Thoracic aorta (tissue), 2 donors: ENCODE measurements at regions not wholly inside any gene's neighbourhood (a gene's known extent, or its start where the extent isn't known, plus 50 kb on each side); places are given as distances from the start of the nearest gene placed in this dataset.
A peak's percentile ranks its signal among the peaks of the same experiment; 100 is the strongest.
"Not testable (repeated sequence)": the region's sequence is repeated elsewhere in the genome, so short reads cannot be mapped to it uniquely, and the experiment has no call there.

Source experiments
- ATAC-seq: fragments of 150-250 bp; one replicate; pipeline ENCODE4 v1.8.0; 2017; ENCODE audit warnings: low read depth; ENCODE audit not compliant: insufficient number of reproducible peaks, low FRiP score
- DNase-seq: peaks from one replicate; pipeline ENCODE4 v3.0.0-alpha.2; 2020; ENCODE audit warnings: low spot score
- H3K27ac ChIP-seq, 2 donors: fragments of 200-600 bp; sonication (generic); 1 replicate in 1 of 2; 2 replicates in 1 of 2; pipeline ENCODE4 v1.5.1; 2016; ENCODE audit warnings: mild to moderate bottlenecking in 2 of 2, moderate library complexity in 2 of 2
- H3K27me3 ChIP-seq: fragments of 200-600 bp; sonication (generic); replicated peaks from 2 replicates; pipeline ENCODE4 v1.6.0; 2016; ENCODE audit warnings: mild to moderate bottlenecking; ENCODE audit not compliant: insufficient read depth
- H3K36me3 ChIP-seq: fragments of 200-600 bp; sonication (generic); one replicate; pipeline ENCODE4 v1.5.1; 2016
- H3K4me1 ChIP-seq, 2 donors: fragments of 200-600 bp; sonication (generic); 1 replicate in 1 of 2; 2 replicates in 1 of 2; pipeline versions ENCODE4 v1.5.1 to v1.6.0; 2016; ENCODE audit warnings: low read depth in 2 of 2, mild to moderate bottlenecking in 1 of 2; ENCODE audit not compliant: control insufficient read depth in 1 of 2
- H3K4me3 ChIP-seq: fragments of 200-600 bp; sonication (generic); 2 replicates; pipeline ENCODE4 v1.5.1; 2016; ENCODE audit warnings: mild to moderate bottlenecking
- H3K9me3 ChIP-seq: fragments of 200-600 bp; sonication (generic); 2 replicates; pipeline ENCODE4 v1.5.1; 2016
- TF ChIP-seq, protein P1 (sequence below): fragments of 200-600 bp; sonication (generic); IDR thresholded peaks from one replicate; pipeline ENCODE4 v1.5.1; 2019; ENCODE audit warnings: antibody characterized with exemption

DNA sequence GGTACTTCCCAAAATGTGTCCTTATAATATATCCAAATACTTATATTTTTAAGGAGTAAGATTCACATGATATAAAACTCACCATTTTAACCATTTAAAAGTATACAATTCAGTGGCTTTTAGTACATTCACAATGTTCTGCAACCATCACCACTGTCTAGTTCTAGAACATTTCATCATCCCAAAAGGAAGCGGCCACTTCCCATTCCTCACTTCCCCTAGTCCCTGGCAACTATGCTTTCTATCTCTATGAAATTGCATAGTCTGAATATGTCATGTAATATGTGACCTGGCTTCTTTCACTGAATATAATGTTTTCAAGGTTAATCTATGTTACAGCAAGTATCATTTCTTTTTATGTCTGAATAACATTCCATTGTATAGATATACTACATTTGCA is 615.1 kb upstream of the SGCD start:
- Histone ChIP-seq H3K4me1 (no peaks in the 10 kb centered on the region), H3K4me3 (no peak overlapping the region), H3K36me3 (no peaks in the 10 kb centered on the region), H3K27me3 (no peaks in the 10 kb centered on the region), H3K9me3 (no peaks in the 10 kb centered on the region), H3K27ac (no peak overlapping the region)
- ATAC-seq (no peak), DNase-seq (no peak)
- TF ChIP-seq, protein P1, sequence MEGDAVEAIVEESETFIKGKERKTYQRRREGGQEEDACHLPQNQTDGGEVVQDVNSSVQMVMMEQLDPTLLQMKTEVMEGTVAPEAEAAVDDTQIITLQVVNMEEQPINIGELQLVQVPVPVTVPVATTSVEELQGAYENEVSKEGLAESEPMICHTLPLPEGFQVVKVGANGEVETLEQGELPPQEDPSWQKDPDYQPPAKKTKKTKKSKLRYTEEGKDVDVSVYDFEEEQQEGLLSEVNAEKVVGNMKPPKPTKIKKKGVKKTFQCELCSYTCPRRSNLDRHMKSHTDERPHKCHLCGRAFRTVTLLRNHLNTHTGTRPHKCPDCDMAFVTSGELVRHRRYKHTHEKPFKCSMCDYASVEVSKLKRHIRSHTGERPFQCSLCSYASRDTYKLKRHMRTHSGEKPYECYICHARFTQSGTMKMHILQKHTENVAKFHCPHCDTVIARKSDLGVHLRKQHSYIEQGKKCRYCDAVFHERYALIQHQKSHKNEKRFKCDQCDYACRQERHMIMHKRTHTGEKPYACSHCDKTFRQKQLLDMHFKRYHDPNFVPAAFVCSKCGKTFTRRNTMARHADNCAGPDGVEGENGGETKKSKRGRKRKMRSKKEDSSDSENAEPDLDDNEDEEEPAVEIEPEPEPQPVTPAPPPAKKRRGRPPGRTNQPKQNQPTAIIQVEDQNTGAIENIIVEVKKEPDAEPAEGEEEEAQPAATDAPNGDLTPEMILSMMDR = no peak

DNA sequence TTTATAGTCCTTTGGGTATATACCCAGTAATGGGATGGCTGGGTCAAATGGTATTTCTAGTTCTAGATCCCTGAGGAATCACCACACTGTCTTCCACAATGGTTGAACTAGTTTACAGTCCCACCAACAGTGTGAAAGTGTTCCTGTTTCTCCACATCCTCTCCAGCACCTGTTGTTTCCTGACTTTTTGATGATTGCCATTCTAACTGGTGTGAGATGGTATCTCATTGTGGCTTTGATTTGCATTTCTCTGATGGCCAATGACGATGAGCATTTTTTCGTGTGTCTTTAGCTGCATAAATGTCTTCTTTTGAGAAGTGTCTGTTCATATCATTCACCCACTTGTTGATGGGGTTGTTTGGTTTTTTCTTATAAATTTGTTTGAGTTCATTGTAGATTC is 612.5 kb upstream of the SGCD start:
- not testable (repeated sequence) for H3K36me3 ChIP-seq, H3K27me3 ChIP-seq, H3K9me3 ChIP-seq, DNase-seq, ATAC-seq, H3K4me1 ChIP-seq, H3K4me3 ChIP-seq, H3K27ac ChIP-seq

DNA sequence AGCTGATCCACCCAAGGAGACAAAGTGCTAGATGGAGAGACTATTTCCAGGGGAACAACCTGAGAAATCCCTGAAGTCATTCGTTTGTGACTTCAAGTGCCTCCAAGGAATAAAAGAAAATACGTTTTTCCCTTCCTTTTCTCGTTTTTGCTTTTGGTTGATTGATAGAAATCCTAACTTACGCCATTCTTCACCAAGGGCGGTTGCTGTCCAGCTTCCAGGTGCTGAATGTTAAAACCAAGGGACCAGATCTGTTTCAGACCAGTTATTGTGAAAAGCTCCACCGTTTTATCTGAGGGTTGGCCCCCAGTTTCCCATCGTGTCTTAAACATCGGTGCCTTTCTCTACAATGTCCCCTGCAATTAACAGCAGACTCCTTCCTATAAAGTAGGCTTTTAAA is 600.7 kb upstream of the SGCD start:
- Histone ChIP-seq H3K27me3 (no peaks in the 10 kb centered on the region), H3K4me3 (no peak overlapping the region), H3K27ac (no peak overlapping the region), H3K36me3 (no peaks in the 10 kb centered on the region), H3K4me1 (peaks cover 5 to 18% of the 10 kb centered on the region in 2 donors), H3K9me3 (no peaks in the 10 kb centered on the region)
- TF ChIP-seq, protein P1 = no peak
- DNase-seq (no peak), ATAC-seq (no peak)

- TF ChIP-seq, protein P1 = no peak
- ATAC-seq (no peak), DNase-seq (no peak)
- H3K27ac ChIP-seq = no peak overlapping the region
- peaks cover 5 to 18% of the 10 kb centered on the region in 2 donors for H3K4me1 ChIP-seq
- H3K4me3 ChIP-seq = peak overlapping the region; percentile 65
- H3K36me3 ChIP-seq = no peaks in the 10 kb centered on the region
- no peaks in the 10 kb centered on the region for H3K9me3 ChIP-seq
- no peaks in the 10 kb centered on the region for H3K27me3 ChIP-seq
These were observed 599.3 kb upstream of the SGCD start for GRCh38 chr5:155727512-155728145.

DNA sequence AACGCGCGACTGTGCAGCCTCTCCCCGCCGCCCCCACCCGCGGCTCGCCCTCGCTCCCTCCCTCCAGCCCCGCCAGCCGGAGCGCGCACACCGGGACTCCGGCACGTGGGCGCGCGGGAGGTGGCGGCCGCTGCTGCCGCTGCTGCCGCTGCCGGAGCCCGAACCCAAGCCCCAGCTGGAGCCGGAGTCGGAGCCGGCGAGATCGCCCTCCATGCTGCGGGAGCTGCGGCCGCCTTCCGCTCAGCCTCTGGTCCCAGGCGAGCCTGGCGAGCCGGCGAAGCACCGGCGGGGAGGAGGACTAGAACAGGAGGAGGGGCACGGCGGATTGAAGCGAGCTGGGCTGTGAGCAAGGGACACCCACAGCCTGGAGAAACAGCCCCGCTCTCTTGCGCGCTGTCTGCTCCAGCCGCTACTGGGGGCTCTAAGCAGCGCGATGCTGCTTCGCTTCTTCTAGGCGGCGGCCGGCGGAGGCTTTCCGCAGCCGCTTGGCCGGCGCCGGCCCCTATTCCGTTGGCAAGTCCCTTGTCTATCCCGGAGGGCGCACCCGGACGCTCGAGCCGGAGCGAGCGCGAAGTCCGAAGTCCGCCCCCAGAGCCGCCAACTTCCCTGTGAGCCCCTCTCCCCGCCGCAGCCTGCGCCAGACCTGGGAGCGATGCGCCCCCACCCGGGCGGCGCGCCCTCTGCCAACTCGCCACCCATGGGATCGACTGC is 598.7 kb upstream of the SGCD start:
- ATAC-seq = no peak
- no peaks in the 10 kb centered on the region for H3K36me3 ChIP-seq
- H3K4me1 ChIP-seq = peaks cover 5 to 18% of the 10 kb centered on the region in 2 donors
- H3K27ac ChIP-seq = no peak overlapping the region
- no peaks in the 10 kb centered on the region for H3K27me3 ChIP-seq
- no peaks in the 10 kb centered on the region for H3K9me3 ChIP-seq
- DNase-seq = no peak
- peak overlapping the region; percentile 65 for H3K4me3 ChIP-seq
- TF ChIP-seq, protein P1 = no peak
